M059J (cell line): ENCODE measurements at regions not wholly inside any gene's neighbourhood (a gene's known extent, or its start where the extent isn't known, plus 50 kb on each side); places are given as distances from the start of the nearest gene placed in this dataset.
"Not testable (repeated sequence)": the region's sequence is repeated elsewhere in the genome, so short reads cannot be mapped to it uniquely, and the experiment has no call there.

Experiments
- DNase-seq: peaks from one replicate; pipeline ENCODE4 v3.0.0-alpha.2; 2012; ENCODE audit warnings: low read depth

- DNase-seq: no peak
Observed at GRCh38 chr3:75320369-75320768, 343.8 kb upstream of the FRG2C start.

DNA sequence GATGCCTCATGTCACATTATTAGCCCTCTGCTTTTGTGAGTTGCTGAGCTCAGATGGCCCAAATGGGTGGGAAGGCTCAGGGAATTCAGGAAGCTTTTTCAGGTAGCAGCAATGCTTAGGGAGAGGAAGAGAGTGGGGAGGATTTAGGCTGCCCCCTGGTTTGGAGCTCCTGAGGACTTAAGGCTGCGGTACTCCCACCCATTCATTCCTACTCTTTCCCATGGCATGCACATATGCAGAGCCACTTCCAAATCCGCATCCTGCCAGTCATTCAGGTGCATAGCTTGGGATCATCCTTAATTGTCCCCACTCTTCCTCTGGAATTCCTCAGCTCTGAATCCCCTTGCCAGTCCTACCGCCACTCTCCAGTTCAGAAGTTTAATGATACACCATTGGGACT lies 343.1 kb upstream of the FRG2C start:
- no peak for DNase-seq

DNA sequence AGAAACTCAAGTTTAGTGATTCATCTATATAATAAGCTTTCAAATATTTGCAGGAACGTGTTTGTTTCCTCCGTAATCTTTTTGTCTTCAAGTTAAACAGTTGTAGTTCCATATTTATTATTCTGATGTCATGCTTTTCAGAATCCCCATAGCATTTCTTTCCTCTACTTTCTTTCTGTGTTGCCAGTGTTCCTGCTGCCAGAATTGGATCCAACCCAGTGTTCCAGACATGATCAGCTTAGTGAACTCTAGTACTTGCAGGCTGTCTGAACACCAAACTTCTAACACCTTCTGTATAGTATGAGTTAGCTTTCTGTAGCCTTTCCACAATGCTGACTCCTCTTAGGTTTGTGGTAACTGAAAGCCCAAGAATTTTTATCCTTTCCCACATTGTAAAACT lies 340.2 kb upstream of the FRG2C start:
- DNase-seq: not testable (repeated sequence)

DNA sequence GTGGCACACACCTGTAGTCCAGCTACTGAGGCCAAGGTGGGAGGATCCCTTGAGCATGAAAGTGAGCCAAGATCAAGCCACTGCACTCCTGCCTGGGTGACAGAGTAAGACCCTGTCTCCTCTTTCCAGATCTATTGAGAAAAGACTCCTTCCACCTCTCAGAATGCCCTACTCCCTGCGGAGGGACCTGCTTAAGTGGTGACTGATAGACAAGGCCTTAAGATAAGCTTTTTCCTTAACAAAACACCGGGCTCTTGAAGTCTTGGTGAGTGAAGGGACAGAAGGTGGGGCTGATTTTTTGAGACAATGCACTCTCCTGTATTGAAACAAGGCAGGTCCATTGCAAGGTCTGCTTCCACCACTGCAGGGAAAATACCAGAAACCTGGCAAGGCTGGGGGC lies 338.4 kb upstream of the FRG2C start:
- DNase-seq: no peak

DNA sequence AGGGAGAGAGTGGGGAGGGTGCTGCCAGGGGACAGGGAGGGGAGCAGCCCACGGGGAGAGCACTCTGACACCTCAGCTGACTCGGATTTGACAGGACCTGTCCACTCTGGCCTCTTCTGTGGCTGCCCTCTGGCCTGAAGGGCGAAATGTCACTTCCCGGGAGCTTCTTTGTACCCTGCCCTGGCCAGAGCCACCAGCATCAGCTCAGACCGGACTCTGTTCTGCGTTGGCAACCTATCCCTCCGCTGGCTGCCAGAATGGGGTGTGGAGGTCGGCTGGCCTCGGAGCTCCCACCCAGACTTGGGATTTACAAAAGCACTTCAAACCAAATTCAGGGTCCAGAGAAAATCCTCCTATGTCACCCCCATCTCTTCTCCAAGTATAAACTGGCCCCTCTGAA lies 336.7 kb upstream of the FRG2C start:
- no peak for DNase-seq

- no peak for DNase-seq
Observed at GRCh38 chr3:75329476-75330097, 334.5 kb upstream of the FRG2C start.

GRCh38 chr3:75330446-75330845 lies 333.7 kb upstream of the FRG2C start:
- not testable (repeated sequence) for DNase-seq

GRCh38 chr3:75332090-75332489 lies 332.0 kb upstream of the FRG2C start:
- not testable (repeated sequence) for DNase-seq

- no peak for DNase-seq
Observed at GRCh38 chr3:75332794-75333193, 331.3 kb upstream of the FRG2C start.

- no peak for DNase-seq
Observed at GRCh38 chr3:75334299-75334698, 329.8 kb upstream of the FRG2C start.

DNA sequence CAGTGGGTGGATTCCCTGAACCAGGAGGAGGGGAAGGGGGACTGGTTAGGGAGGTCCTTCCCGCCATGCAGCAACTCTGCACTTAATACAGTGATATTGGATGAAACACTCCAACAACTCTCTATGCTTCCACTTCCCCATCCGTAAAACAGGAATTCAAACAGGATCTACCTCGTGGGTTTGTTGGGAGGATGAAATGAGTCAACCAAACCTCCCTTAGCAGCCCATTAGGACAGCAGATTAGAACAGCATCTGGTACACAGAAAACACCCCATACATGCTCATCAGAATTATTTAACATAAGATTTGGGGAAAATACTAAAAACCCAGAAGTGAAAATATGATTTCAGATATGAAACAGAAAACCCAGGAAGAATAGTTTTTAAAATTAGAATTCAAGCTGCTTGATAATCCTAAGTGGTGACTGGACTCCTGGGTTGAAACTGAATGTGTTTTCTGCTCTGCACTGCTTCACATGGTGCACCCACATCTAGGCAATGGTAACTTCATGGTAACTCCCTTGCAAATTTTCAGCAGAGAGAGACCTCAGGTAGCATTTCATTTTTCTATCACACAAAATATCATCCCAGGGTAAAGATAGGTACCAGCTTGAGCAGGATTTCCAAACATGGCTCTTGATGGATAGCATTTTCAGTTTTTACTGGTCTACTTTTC lies 326.8 kb upstream of the FRG2C start:
- no peak for DNase-seq

DNA sequence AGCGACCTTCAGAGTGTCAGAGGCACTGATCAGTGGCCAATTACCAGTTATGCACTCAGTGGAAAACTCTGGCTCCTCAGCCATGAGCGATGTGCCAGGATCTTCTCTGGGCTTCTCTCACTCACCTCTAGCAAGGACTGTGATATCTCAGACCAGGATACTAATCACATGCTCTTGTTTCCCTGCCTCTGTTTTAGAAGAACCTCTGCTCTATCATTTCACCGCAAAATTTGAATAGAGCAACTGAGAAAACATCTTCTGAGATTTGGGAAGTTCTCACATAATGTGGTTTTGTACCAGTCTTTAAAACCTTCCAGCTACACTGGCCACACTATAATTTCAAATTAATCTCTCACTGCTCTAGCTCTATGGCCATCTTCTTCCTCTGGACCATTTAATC lies 325.8 kb upstream of the FRG2C start:
- DNase-seq: no peak

GRCh38 chr3:75341324-75342067 lies 322.6 kb upstream of the FRG2C start:
- no peak for DNase-seq

DNA sequence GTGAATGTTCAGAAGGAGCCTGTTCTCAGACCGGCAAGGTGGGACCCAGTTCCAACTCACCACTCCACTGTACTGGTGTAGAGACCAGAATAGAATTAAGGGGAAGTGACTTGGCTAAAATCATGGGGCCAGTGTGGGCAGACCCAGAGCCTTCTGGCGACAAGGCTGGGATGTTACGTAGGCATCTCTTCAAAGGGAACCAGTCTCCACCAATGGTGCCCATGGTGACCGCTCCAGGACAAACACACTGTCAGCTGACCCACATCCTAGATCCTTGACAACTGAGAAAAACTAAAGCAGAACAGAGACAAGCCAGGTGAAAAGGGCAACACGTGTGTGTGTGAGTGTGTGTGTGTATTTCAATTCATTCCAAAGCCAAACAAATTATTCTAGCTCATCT lies 321.7 kb upstream of the FRG2C start:
- DNase-seq: no peak

DNA sequence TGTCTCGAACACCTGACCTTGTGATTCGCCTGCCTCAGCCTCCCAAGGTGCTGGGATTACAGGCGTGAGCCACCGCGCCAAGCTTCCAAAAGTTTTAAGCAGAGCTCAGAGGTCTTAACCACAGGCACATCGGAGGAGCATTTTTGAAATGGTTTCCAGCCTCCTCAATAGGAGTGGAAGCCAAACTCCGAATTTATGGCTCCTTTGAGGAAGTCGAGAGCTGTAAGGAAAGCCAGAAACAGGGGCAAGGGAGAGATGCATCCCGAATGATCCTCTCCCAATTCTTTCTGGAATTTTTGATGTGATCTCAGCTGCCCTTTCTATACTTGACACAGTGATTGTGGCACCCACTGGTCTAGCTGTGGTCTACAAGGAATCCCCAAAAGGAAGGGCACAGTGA lies 313.6 kb upstream of the FRG2C start:
- DNase-seq: not testable (repeated sequence)

DNA sequence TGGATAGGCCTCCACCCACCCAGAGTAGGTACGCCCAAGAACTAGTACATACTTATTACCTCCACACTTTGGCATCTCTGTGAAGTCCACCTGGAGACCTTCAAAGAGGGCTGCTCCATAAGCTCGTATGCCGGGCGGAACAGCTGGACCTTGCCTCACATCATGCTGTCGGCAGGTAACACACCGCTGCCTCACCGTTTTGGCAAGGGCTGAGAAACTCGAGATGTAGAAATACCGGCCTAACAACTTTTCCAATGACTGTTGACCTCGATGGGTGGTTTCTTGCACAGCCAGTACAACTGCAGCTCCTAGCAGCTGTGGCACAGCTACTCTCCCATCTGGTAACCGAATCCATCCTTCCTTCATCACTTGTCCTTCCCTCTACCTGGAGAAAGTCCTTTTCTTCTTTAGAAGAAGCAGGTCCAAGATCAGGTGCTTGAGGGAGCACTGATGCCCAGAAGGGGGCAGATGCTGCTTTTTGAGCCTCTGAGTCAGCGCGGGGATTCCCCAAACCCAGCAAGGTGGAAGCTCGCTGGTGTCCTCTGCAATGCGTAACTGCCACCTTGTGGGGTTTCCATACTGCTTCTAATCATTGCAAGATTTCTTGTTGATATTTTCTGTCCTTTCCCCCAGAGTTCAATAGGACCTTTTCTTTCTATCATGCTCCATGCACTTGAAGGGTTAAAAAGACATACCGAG lies 301.9 kb upstream of the FRG2C start:
- not testable (repeated sequence) for DNase-seq

DNA sequence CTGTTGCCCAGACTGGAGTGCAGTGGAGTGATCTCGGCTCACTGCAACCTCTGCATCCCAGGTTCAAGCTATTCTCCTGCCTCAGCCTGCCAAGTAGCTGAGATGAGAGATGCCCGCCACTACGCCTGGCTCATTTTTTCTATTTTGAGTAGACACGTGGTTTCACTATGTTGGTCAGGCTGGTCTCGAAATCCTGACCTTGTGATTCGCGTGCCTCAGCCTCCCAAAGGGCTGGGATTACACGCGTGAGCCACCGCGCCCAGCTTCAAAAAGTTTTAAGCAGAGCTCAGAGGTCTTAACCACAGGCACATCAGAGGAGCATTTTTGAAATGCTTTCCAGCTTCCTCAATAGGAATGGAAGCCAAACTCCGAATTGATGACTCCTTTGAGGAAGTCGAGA lies 291.2 kb upstream of the FRG2C start:
- DNase-seq: not testable (repeated sequence)

GRCh38 chr3:75379840-75380239 lies 284.3 kb upstream of the FRG2C start:
- not testable (repeated sequence) for DNase-seq

DNA sequence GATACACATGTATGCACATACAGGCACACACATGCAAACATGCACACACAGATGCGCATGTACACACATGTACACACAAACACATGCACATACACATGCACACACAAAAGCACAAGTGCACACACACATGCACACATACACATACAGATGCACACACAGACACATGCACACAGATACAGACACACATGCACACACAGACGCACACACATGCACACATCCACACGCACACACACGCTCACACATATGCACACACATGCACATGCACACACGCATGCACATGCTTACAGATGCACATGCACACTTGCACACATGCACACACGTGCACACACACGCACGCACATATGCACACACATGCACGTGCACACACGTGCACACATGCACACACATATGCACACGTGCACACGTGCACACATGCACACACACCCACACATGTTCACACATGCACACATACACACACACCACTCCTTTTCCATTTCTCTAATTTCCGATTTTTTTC lies 283.8 kb upstream of the FRG2C start:
- no peak for DNase-seq

GRCh38 chr3:75384016-75384415 lies 280.1 kb upstream of the FRG2C start:
- not testable (repeated sequence) for DNase-seq

DNA sequence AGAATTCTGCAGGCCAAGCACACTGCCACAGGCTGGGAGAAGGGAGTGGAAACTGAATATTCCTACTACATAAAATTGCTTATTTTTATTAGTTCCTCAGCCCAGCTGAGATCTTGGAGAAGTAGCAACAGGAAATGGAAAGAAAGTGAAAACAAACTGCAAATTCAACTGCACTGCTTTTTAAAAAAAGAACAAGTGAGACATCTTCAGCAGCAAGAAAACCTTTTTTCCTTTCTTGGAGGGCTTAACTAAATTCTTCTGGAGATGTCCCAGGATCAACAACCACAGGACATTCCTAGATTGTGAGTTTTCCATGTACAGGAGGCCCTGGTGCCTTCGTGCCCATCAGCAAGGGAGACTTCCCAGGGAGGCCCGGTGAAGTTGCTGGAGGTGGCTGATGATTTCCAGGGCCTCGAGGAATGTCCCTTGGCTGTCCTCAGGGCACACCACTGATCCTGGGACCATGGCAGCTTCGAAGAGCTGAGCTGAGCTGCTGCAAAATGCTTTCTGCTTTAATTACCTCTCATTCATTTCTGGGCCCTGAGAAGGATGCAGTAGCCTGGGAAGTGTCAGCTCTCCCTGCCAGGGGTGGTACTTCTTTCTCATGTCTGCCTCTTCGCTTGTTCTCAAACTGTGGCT lies 275.5 kb upstream of the FRG2C start:
- not testable (repeated sequence) for DNase-seq

GRCh38 chr3:75393288-75393694 lies 270.8 kb upstream of the FRG2C start:
- not testable (repeated sequence) for DNase-seq
